Vagina (tissue), 2 donors: ENCODE measurements at regions not wholly inside any gene's neighbourhood (a gene's known extent, or its start where the extent isn't known, plus 50 kb on each side); places are given as distances from the start of the nearest gene placed in this dataset.
A peak's percentile ranks its signal among the peaks of the same experiment; 100 is the strongest.
"Not testable (repeated sequence)": the region's sequence is repeated elsewhere in the genome, so short reads cannot be mapped to it uniquely, and the experiment has no call there.

Source experiments
- DNase-seq, 2 donors: peaks; one replicate each; pipeline ENCODE4 v3.0.0-alpha.2; 2017; ENCODE audit errors: extremely low spot score in 2 of 2
- H3K27ac ChIP-seq: fragments of 200-600 bp; sonication (generic); one replicate; pipeline ENCODE4 v1.5.1; 2019
- H3K27me3 ChIP-seq: fragments of 200-600 bp; sonication (generic); one replicate; pipeline ENCODE4 v1.5.1; 2019
- H3K36me3 ChIP-seq, 2 donors: fragments of 200-600 bp; sonication (generic); one replicate each; pipeline ENCODE4 v1.5.1; 2017 to 2019
- H3K4me1 ChIP-seq: fragments of 200-600 bp; sonication (generic); one replicate; pipeline ENCODE4 v1.5.1; 2019
- H3K4me3 ChIP-seq, 2 donors: fragments of 200-600 bp; sonication (generic); 1 replicate in 1 of 2; 2 replicates in 1 of 2; pipeline ENCODE4 v1.5.1; 2016 to 2019
- H3K9me3 ChIP-seq: fragments of 200-600 bp; sonication (generic); one replicate; pipeline ENCODE4 v1.5.1; 2019
- POLR2A ChIP-seq, 2 donors: fragments of 450-650 bp; IDR thresholded peaks; one replicate each; pipeline ENCODE4 v1.6.1; 2017; ENCODE audit warnings: antibody characterized with exemption in 2 of 2, mild to moderate bottlenecking in 2 of 2, moderate library complexity in 2 of 2
- POLR2AphosphoS5 ChIP-seq, 2 donors: sonication (generic); formaldehyde crosslinking; IDR thresholded peaks; one replicate each; pipeline ENCODE4 v1.9.0; 2017; ENCODE audit warnings: antibody characterized with exemption in 2 of 2, mild to moderate bottlenecking in 2 of 2, low read depth in 1 of 2; ENCODE audit not compliant: insufficient read depth in 1 of 2
- intact Hi-C: fragments of 100-400 bp; cut with DNase I; formaldehyde crosslinking; loops from one replicate; pipeline ENCODE4 v1.15.1; 2023
- TF ChIP-seq, protein P1 (sequence below), 3 experiments: fragments of 450-650 bp in 2 of 3; fragments of 200-600 bp in 1 of 3; sonication (generic) in 1 of 3; IDR thresholded peaks; one replicate each; pipeline ENCODE4 v1.5.1; 2017 to 2019; ENCODE audit warnings: antibody characterized with exemption in 3 of 3, mild to moderate bottlenecking in 2 of 3, moderate library complexity in 2 of 3

GRCh38 chr15:98548139-98548971, 100.0 kb upstream of the IGF1R start:
- H3K9me3 ChIP-seq = no peaks in the 10 kb centered on the region
- no peaks in the 10 kb centered on the region for H3K27me3 ChIP-seq
- peaks cover 23% of the 10 kb centered on the region for H3K4me1 ChIP-seq
- TF ChIP-seq, protein P1, sequence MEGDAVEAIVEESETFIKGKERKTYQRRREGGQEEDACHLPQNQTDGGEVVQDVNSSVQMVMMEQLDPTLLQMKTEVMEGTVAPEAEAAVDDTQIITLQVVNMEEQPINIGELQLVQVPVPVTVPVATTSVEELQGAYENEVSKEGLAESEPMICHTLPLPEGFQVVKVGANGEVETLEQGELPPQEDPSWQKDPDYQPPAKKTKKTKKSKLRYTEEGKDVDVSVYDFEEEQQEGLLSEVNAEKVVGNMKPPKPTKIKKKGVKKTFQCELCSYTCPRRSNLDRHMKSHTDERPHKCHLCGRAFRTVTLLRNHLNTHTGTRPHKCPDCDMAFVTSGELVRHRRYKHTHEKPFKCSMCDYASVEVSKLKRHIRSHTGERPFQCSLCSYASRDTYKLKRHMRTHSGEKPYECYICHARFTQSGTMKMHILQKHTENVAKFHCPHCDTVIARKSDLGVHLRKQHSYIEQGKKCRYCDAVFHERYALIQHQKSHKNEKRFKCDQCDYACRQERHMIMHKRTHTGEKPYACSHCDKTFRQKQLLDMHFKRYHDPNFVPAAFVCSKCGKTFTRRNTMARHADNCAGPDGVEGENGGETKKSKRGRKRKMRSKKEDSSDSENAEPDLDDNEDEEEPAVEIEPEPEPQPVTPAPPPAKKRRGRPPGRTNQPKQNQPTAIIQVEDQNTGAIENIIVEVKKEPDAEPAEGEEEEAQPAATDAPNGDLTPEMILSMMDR (IDR thresholded peaks at IDR 0.05) = no peak
- peak; percentile 55 to 92 for TF ChIP-seq POLR2AphosphoS5 (IDR thresholded peaks at IDR 0.05; ENCODE audit: insufficient read depth in 1 of 2, low read depth in 1 of 2)
- intact Hi-C loops = no loop called here
- H3K27ac ChIP-seq = peak overlapping the region; percentile 96
- DNase-seq = peak in 1 of 2 donors; percentile 94
- H3K36me3 ChIP-seq = no peaks in the 10 kb centered on the region
- H3K4me3 ChIP-seq = peak overlapping the region; percentile 58 to 64

- intact Hi-C loops = no loop called here
- Histone ChIP-seq H3K4me1 (peaks cover 23% of the 10 kb centered on the region), H3K4me3 (peak overlapping the region; percentile 58 to 64), H3K36me3 (no peaks in the 10 kb centered on the region), H3K27ac (peak overlapping the region; percentile 96), H3K27me3 (no peaks in the 10 kb centered on the region), H3K9me3 (no peaks in the 10 kb centered on the region)
- TF ChIP-seq POLR2A (IDR thresholded peaks at IDR 0.05) = no peak
- TF ChIP-seq POLR2AphosphoS5 (IDR thresholded peaks at IDR 0.05; ENCODE audit: insufficient read depth in 1 of 2, low read depth in 1 of 2) = no peak
- TF ChIP-seq, protein P1 (IDR thresholded peaks at IDR 0.05) = no peak
- no peak for DNase-seq
Measured at GRCh38 chr15:98549003-98549402, 99.3 kb upstream of the IGF1R start.

DNA sequence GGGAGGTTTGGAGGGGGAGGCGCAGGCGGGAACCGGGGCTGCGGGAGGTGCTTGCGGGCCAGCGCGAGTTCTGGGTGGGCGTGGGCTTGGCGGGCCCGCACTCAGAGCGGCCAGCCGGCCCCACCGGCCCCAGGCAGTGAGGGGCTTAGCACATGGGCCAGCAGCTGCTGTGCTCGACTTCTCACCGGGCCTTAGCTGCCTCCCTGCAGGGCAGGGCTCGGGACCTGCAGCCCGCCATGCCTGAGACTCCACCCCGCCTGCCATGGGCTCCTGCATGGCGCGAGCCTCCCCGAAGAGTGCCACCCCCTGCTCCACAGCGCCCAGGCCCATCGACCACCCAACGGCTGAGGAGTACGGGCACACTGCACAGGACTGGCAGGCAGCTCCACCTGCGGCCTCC, 98.6 kb upstream of the IGF1R start:
- Histone ChIP-seq H3K27me3 (no peaks in the 10 kb centered on the region), H3K4me1 (peaks cover 23% of the 10 kb centered on the region), H3K36me3 (no peaks in the 10 kb centered on the region), H3K27ac (no peak overlapping the region), H3K9me3 (no peaks in the 10 kb centered on the region), H3K4me3 (no peak overlapping the region)
- intact Hi-C loops = no loop called here
- no peak for DNase-seq
- TF ChIP-seq POLR2A (IDR thresholded peaks at IDR 0.05) (no peak), POLR2AphosphoS5 (IDR thresholded peaks at IDR 0.05; ENCODE audit: insufficient read depth in 1 of 2, low read depth in 1 of 2) (no peak)
- TF ChIP-seq, protein P1 (IDR thresholded peaks at IDR 0.05) = no peak

DNA sequence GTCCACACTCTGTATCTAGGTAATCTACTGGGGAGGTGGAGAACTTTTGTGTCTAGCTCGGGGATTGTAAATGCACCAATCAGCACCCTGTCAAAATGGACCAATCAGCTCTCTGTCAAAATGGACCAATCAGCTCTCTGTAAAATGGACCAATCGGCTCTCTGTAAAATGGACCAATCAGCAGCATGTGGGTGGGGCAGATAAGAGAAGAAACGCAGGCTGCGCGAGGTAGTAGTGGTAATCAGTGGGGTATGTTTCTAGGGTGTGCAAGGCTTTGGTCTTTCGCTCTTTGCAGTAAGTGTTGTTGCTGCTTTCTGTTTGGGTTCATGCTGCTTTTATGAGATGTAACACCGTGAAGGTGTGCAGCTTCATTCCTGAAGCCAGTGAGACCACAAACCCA, 98.0 kb upstream of the IGF1R start:
- H3K27ac ChIP-seq, DNase-seq, H3K9me3 ChIP-seq, intact Hi-C loops, H3K4me3 ChIP-seq, H3K36me3 ChIP-seq, H3K27me3 ChIP-seq: not testable (repeated sequence)
- peaks cover 23% of the 10 kb centered on the region for H3K4me1 ChIP-seq

DNA sequence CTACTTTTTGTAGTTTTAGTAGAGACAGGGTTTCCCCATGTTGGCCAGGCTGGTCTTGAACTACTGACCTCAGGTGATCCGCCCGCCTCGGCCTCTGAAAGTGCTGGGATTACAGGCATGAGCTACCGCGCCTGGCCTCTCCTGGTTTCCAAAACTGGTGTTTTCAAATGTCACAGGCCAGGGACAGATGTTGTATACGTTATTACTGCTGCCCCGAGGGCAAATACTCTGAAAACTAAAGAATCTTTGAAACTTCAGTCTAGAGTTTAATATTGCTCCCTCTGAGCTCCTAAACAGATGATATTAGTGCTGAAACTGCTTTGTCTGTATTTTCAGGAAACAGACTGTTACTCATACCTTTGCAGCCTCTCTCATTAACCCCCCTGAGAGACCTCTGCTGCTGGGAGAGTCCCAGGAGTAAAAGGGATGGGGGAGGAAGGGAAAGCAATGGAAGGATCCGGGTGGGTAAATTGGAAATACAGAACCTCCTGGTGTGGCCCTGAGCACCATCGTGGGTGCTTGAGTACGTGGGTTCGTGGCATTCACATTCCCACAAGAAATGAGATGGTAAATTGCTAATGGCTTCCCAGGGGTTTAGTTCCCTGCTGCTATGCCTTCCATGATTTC, 96.3 kb upstream of the IGF1R start:
- intact Hi-C loops = no loop called here
- Histone ChIP-seq H3K27ac (no peak overlapping the region), H3K4me1 (peaks cover 20% of the 10 kb centered on the region), H3K27me3 (no peaks in the 10 kb centered on the region), H3K9me3 (no peaks in the 10 kb centered on the region), H3K36me3 (no peaks in the 10 kb centered on the region), H3K4me3 (no peak overlapping the region)
- DNase-seq = no peak
- TF ChIP-seq POLR2A (IDR thresholded peaks at IDR 0.05) (no peak), POLR2AphosphoS5 (IDR thresholded peaks at IDR 0.05; ENCODE audit: insufficient read depth in 1 of 2, low read depth in 1 of 2) (no peak)
- TF ChIP-seq, protein P1 (IDR thresholded peaks at IDR 0.05) = no peak
